ENCODE measurements at regions not wholly inside any gene's neighbourhood (a gene's known extent, or its start where the extent isn't known, plus 50 kb on each side); places are given as distances from the start of the nearest gene placed in this dataset.

- DNase-seq = no peak
These were observed 1001.6 kb upstream of the CDH8 start for GRCh38 chr16:63037761-63038396.

GRCh38 chr16:63018581-63019223 lies 982.5 kb upstream of the CDH8 start:
- no peak for DNase-seq

GRCh38 chr16:63008688-63009087 lies 972.5 kb upstream of the CDH8 start:
- no peak for DNase-seq

- peak; percentile 51 for DNase-seq
These were observed 969.1 kb upstream of the CDH8 start for GRCh38 chr16:63005356-63005755.

GRCh38 chr16:62989480-62989879 lies 953.2 kb upstream of the CDH8 start:
- no peak for DNase-seq

GRCh38 chr16:62985722-62986121 lies 949.5 kb upstream of the CDH8 start:
- no peak for DNase-seq

GRCh38 chr16:62978451-62978850 lies 942.2 kb upstream of the CDH8 start:
- no peak for DNase-seq

- DNase-seq = no peak
These were observed 941.6 kb upstream of the CDH8 start for GRCh38 chr16:62977876-62978275.

GRCh38 chr16:62974424-62974823 lies 938.2 kb upstream of the CDH8 start:
- DNase-seq = no peak

GRCh38 chr16:62970851-62971250 lies 934.6 kb upstream of the CDH8 start:
- peak; percentile 31 for DNase-seq

GRCh38 chr16:62969711-62970318 lies 933.6 kb upstream of the CDH8 start:
- peak; percentile 10 for DNase-seq

GRCh38 chr16:62967611-62968010 lies 931.4 kb upstream of the CDH8 start:
- no peak for DNase-seq

GRCh38 chr16:62967163-62967562 lies 930.9 kb upstream of the CDH8 start:
- no peak for DNase-seq

- DNase-seq = no peak
These were observed 930.4 kb upstream of the CDH8 start for GRCh38 chr16:62966626-62967025.

- no peak for DNase-seq
These were observed 929.6 kb upstream of the CDH8 start for GRCh38 chr16:62965831-62966230.

GRCh38 chr16:62963846-62964245 lies 927.6 kb upstream of the CDH8 start:
- DNase-seq = no peak

GRCh38 chr16:62955033-62955349 lies 918.8 kb upstream of the CDH8 start:
- DNase-seq = no peak

GRCh38 chr16:62954144-62955032 lies 918.1 kb upstream of the CDH8 start:
- no peak for DNase-seq

- no peak for DNase-seq
These were observed 914.1 kb upstream of the CDH8 start for GRCh38 chr16:62950351-62950750.

- DNase-seq = no peak
These were observed 904.3 kb upstream of the CDH8 start for GRCh38 chr16:62940569-62940968.

GRCh38 chr16:62939687-62940086 lies 903.4 kb upstream of the CDH8 start:
- DNase-seq = no peak

- DNase-seq = no peak
These were observed 897.7 kb upstream of the CDH8 start for GRCh38 chr16:62933929-62934328.

GRCh38 chr16:62929593-62929992 lies 893.4 kb upstream of the CDH8 start:
- no peak for DNase-seq

GRCh38 chr16:62927122-62927521 lies 890.9 kb upstream of the CDH8 start:
- no peak for DNase-seq
